GM18951 (cell line): ENCODE measurements at regions not wholly inside any gene's neighbourhood (a gene's known extent, or its start where the extent isn't known, plus 50 kb on each side); places are given as distances from the start of the nearest gene placed in this dataset.
"Not testable (repeated sequence)": the region's sequence is repeated elsewhere in the genome, so short reads cannot be mapped to it uniquely, and the experiment has no call there.

Experiments used
- POLR2A ChIP-seq: IDR thresholded peaks from 4 replicates; pipeline ENCODE4 v1.6.1; 2011; ENCODE audit warnings: mild to moderate bottlenecking; ENCODE audit not compliant: insufficient read length, insufficient read depth; ENCODE audit errors: extremely low read depth
- in situ Hi-C: fragments of 300-500 bp; cut with MboI; formaldehyde crosslinking; loops from one replicate; pipeline ENCODE4 v1.12.0; 2022; ENCODE audit warnings: low sequenced_read_pairs, mixed read lengths, inconsistent platforms; ENCODE audit not compliant: unreplicated experiment

GRCh38 chr15:70518201-70519003 lies 245.0 kb downstream of the UACA start:
- in situ Hi-C loops, result no loop called here
- no peak for TF ChIP-seq POLR2A

GRCh38 chr15:70517194-70517590 lies 246.2 kb downstream of the UACA start:
- in situ Hi-C loops, result no loop called here
- no peak for TF ChIP-seq POLR2A

DNA sequence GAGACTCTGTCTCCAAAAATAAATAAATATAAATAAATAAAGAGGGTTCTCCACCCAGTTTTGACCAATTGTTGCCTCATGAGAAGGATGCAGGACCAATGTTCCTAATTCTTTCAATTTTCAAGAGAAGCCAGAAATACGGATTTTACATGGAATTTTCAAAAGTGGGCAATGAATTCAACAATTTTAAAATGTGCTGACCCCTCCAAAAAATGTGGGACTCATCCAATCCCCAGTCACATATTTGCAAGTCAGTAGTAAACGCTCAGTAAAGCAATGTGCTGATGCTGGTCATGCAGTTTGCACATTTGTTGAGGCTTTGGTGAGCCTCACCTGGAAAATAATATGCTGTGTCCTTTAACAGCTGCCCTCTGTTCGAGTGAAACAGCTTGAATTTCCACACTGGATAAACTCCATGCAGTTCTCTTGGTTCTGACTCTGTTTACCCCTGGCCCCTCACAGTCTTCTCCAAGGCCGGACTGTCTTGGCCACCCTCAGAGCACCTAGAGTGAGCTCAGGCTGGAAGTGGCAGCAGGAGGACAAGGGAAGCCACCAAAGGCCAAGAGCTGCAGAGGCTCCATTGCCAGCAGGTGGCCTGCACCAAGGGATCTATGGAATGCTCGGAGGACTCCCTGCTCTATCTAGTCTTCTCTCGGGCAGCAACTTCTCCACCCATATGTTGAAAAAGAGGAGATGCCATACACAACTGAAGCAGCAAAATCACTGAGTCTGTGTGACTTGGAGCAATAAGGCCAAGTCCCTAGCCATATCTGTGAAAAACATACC lies 246.8 kb downstream of the UACA start:
- in situ Hi-C loops, result no loop called here
- no peak for TF ChIP-seq POLR2A

GRCh38 chr15:70514251-70514650 lies 249.1 kb downstream of the UACA start:
- in situ Hi-C loops, result no loop called here
- TF ChIP-seq POLR2A, result no peak

DNA sequence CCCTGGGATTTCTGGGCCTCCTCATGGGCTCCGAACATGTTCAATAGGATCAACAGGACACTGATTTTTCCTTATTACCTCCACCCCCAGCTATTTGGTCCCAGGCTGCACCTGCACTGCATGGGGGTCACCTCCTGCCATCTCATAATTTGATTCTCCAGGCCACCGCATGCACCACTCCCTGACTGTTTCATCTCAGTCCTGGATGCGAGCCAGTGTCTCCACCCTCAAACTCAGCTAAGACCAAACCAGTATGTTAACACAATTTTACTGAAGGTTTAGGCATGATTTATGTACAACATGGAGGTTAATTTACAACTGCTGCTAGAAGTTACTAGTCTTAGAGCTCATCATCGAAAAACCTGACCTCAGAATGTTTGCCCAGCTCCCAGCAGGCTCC lies 249.5 kb downstream of the UACA start:
- in situ Hi-C loops, result no loop called here

GRCh38 chr15:70512772-70513362 lies 250.5 kb downstream of the UACA start:
- in situ Hi-C loops, result no loop called here
- no peak for TF ChIP-seq POLR2A

More for the DNA sequence above, 249.5 kb downstream of the UACA start:
- no peak for TF ChIP-seq POLR2A

DNA sequence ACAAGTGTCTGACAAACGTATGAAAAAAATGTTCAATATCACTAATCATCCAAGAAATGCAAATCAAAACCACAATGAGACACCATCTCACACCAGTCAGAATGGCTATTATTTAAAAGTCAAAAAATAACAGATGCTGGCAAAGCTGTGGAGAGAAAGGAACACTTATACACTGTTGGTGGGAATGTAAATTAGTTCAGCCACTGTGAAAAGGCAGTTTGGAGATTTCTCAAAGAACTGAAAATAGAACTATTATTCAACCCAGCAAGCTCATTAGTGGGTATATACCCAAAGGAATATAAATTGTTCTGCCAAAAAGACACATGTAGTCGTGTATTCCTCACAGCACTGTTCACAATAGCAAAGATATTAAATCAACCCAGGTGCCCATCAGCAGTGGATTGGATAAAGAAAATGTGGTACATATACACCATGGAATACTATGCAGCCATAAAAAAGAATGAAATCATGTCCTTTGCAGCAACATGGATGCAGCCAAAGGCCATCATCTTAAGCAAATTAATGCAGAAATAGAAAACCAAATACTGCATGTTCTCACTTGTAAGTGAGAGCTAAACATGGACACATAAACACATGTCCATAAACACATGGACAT lies 251.3 kb downstream of the UACA start:
- in situ Hi-C loops, result not testable (repeated sequence)

DNA sequence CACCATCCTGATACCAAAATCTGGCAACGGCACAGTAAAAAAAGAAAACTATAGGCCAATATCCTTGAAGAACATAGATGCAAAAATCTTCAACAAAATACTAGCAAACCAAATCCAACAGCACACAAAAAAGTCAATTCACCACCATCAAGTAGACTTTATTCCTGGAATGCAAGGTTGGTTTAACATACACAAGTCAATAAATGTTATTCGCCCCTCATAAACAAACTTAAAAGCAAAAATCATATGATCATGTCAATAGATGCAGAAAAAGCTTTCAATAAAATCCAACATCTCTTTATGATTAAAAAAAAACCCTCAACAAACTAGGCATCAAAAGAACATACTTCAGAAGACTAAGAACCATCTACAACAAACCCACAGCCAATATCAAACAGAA lies 252.9 kb downstream of the UACA start:
- in situ Hi-C loops, result no loop called here
- no peak for TF ChIP-seq POLR2A

GRCh38 chr15:70509731-70510143 lies 253.6 kb downstream of the UACA start:
- no peak for TF ChIP-seq POLR2A
- in situ Hi-C loops, result no loop called here

GRCh38 chr15:70509282-70509662 lies 254.1 kb downstream of the UACA start:
- in situ Hi-C loops, result no loop called here
- TF ChIP-seq POLR2A, result no peak

DNA sequence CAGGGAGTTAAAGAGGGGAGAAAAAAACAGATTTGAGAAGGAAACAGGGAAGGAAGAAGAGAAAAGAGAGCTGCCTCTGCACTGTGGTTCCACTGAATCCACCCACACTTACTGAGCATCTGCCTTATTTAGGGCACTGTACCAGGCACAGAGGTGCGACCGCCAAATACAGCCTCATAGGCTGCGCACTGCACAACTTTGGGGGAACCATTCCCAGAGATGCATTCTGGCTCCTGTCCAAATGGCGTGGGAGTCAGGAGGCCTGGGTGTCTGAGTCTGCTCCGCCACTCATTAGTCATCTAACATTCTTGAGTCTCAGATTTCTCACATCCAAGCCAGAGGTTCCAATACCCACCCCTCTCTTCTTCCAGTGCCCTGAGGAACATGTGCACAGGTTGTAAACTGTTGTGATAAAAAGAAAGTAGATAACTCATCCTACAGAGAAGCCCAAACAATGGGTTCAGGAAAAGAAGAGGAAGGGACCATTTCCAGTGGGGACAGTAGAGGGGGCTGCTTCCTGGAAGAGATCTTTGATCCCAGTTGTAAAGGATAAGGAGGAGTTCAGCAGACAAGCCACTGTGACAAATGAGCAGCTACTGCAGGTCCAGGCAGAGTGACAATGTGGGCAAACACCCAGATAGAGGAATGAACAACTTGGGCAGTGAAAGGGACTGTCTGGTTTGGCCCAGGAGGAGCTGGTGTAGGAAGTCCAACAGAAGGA lies 254.6 kb downstream of the UACA start:
- TF ChIP-seq POLR2A, result no peak
- in situ Hi-C loops, result no loop called here

- in situ Hi-C loops, result no loop called here
- TF ChIP-seq POLR2A, result no peak
Observed at GRCh38 chr15:70507772-70508371, 255.5 kb downstream of the UACA start.

- in situ Hi-C loops, result no loop called here
- no peak for TF ChIP-seq POLR2A
Observed at GRCh38 chr15:70505936-70506912, 257.1 kb downstream of the UACA start.
